OCI-LY7 (cell line): ENCODE measurements at regions not wholly inside any gene's neighbourhood (a gene's known extent, or its start where the extent isn't known, plus 50 kb on each side); places are given as distances from the start of the nearest gene placed in this dataset.

Experiments
- CTCF ChIP-seq: fragments of 200-600 bp; sonication (generic); conservative IDR thresholded peaks from 2 replicates; pipeline ENCODE4 v1.5.1; 2014; ENCODE audit warnings: mild to moderate bottlenecking, antibody characterized with exemption, low read length, moderate library complexity, mixed read lengths
- EZH2phosphoT487 ChIP-seq: fragments of 200-600 bp; sonication (generic); IDR thresholded peaks from 2 replicates; pipeline ENCODE4 v1.6.1; 2018; ENCODE audit warnings: low read depth, borderline replicate concordance, mild to moderate bottlenecking, mixed run types, antibody characterized with exemption, low read length, moderate library complexity, mixed read lengths

GRCh38 chr11:19474954-19475721 is 234.4 kb upstream of the E2F8 start:
- TF ChIP-seq CTCF (no peak), EZH2phosphoT487 (no peak)
